ENCODE measurements at regions not wholly inside any gene's neighbourhood (a gene's known extent, or its start where the extent isn't known, plus 50 kb on each side); places are given as distances from the start of the nearest gene placed in this dataset.

DNA sequence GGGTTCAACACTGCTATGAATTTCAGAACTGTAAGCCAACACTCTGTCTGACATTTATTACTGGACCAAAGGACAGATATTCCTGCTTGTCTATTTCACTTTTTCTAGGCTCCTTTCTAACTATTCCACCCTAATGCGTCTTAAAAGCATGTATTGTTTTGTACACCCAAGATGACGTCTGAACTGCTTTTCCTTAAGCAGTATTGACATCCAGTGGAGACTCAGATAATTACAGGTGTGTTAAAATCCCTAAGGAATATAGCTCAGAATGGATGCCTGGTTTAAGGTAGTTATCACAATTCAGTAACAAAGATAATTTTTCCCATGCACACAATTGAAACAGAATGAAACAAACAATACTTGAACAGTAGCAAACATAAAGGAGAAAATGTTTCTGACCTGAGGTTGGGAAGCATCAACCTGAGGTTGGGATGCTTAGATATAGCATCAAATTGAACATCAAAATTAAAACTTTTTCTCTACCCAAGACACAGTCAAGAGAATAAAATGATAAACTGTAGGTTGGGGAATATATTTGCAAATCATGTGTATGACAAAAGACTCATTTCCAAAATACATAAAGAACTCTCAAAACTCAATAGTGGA is 93.7 kb upstream of the PTPRR start:
- peak in 7 of 11 donors; percentile 8 to 28 (median 10) for DNase-seq (ENCODE audit: extremely low read depth in 1 of 11, low read depth in 9 of 11, low spot score in 4 of 11)

DNA sequence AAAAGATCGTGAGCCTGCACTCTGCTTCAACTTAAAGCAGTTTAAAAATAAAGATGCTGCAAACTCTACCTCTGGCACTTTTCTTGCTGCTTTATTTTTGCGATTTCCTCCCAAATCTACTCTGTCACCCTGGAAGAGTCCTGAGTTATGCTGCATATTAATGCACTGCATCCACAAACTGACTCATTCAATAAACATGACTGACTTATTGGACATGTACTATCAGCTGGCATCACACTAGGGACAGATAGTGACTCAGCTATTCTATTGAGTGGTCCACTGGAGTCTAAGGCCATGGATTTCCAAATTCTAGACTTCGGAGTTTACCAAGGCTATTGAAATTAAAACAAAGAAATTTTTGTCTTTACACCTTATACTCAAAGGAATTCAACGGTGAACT is 90.7 kb upstream of the PTPRR start:
- no peak for DNase-seq (ENCODE audit: extremely low read depth in 1 of 11, low read depth in 9 of 11, low spot score in 4 of 11)

DNA sequence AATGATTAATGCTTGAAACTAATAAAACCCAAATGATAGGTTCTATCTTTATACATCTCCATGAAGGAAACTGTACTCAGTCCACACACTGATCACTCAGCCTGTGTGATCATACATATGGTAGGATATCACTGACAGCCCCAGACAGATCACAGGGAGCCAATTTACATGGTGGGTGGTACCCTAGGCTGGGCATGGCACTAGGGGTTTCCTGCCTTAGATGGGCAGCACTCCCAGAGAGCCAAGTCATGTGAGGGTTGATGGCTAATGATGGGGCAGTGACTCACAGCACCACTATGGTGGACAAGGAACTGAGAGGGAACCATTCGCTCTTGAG is 89.6 kb upstream of the PTPRR start:
- no peak for DNase-seq (ENCODE audit: extremely low read depth in 1 of 11, low read depth in 9 of 11, low spot score in 4 of 11)

DNA sequence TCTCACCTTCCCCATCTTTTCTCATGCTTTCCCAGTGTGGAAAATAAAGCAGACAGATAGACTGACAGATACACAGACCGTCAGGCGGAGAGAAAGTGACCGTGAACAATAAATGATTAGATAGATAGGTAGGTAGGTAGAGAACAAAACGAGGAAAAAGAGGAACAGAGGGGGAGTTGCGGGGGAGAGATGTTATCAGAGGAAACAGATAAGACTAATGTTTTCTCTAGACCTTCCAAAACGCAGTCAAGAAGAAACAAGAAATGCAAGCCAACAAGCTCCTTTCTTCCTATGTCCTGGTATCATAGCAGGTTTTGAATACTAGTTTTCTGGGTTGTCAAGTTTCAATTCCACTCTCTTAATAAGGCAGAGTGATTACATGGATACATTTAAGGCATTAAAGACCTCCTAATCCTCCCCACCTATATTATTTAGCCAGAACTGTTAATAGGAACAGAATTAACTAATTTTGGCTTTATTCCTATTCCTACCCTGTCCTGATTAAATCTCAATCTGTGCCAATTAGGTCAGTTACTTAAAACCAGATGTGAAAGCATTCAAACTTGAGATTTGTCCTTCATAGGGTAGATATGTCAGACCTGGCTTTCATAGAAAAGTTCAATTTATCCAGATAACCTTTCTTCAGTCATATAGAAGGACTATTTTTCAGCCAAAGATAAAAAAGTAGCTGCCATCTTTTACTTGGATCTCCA is 89.0 kb upstream of the PTPRR start:
- DNase-seq (ENCODE audit: extremely low read depth in 1 of 11, low read depth in 9 of 11, low spot score in 4 of 11): no peak

DNA sequence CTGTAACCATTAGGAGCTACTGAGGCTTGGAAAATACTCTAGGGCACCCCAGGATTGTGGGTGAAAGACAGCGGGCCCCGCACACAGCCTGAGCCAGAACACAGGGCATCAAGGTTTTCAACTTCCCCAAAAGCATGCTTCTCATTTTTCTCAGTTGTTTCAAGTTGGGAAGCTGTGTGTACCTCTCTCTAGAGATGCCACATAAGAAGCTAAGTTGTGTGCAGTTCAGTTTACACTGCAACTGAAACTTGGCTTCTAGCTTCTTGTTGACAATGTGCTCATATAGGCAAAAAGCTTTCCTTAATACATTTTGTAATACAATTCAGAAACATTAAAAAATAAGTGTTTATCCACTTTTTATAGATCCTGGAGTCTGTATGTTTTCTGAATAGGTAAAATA is 88.1 kb upstream of the PTPRR start:
- DNase-seq (ENCODE audit: extremely low read depth in 1 of 11, low read depth in 9 of 11, low spot score in 4 of 11): no peak

DNA sequence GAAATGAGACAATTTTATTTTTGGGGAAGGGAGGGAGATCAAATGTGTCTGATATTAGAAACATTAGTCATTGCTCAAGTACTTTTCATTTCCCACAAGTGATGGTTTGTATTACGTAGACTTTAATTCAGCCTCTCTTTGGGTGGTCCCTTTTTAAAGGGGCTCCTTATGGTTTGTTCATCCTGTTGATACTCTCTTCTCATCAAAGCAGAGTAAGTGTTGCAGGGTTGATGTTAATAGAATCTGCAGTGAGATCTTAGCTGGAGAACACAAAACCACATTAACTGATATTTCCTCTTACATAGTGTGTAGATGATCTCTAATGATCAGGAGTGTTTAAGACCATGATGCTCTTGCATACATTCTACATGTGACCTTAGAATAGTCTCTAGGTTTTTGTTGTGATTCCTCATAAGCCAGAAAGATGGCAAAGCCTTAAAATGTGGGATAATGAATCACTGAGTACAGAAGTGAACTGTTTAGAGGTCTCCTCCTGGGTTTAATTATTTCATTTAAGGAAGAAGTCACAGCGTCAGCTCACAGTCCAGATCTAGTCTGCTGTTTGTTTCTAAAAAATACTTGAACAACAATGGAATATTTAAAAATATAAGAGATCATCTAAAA is 87.4 kb upstream of the PTPRR start:
- no peak for DNase-seq (ENCODE audit: extremely low read depth in 1 of 11, low read depth in 9 of 11, low spot score in 4 of 11)

DNA sequence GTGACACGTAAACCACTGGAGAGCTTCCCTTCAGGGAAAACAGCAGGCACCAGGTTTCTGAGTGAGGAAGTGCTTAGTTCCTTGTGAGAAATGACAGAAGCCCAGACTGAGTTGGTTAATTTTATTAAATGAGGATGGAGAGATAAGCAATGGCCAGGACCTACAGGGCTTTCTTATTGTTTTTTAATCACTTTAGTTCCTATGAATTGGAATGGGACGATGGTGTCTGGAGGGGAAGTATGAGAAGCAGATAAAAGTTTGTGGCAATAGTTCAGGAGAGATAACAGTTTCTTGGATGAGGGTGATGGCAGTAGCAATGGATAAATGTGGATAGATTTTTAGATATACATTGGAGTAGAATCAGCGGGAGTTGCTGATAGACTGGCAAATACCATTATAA is 86.5 kb upstream of the PTPRR start:
- no peak for DNase-seq (ENCODE audit: extremely low read depth in 1 of 11, low read depth in 9 of 11, low spot score in 4 of 11)

DNA sequence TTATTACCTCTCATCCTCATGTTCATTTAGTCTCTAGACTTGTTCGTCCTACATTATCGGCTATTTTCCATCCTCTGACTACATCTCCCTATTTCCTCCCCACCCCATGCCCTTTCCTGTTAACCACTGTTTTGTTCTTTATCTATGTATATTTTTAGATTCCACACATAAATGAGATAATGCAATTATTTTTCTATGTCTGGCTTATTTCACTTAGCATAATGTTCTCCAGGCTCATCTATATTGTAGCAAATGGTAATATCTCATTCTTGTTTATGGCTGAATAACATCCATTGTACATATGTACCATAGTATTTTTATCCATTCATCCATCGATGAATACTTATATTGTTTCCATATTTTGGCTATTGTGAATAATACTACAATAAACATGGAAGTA is 84.6 kb upstream of the PTPRR start:
- no peak for DNase-seq (ENCODE audit: extremely low read depth in 1 of 11, low read depth in 9 of 11, low spot score in 4 of 11)

DNA sequence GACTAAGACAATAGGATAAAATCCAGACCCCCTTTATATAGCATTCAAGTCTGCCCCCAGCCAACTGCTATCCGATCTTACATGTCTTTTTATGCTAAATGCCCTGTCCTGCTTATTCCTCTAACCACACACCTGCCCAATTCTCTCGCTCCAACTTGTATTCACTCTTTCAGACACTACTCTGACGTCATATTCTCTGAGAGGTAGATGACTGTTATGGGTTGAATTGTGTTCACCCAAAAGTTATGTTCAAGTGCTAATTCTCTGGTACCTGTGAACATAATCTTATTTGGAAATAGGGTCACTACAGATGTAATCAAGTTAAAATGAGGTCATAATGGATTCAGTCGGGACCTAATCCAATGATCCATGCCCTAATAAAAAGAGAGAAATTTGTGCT is 84.0 kb upstream of the PTPRR start:
- no peak for DNase-seq (ENCODE audit: extremely low read depth in 1 of 11, low read depth in 9 of 11, low spot score in 4 of 11)

DNA sequence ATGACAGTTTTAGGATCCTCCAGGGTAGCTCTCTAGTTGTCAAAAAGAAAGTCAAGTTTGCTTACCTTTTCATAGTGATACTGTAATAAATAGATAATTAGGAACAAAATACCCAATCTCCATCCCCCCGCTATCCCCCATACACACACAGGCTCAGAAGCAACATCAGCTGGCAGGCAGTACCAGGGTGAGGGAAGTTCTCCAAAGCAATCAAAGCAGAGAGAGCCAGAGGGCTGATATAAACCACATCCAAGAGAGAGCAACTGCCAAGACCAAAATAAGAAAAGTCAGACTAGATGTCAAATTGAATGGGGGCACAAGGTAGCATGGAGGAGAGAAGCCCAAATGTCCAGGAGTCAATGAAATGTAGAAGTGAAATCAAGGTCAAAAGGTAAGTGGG is 80.2 kb upstream of the PTPRR start:
- DNase-seq (ENCODE audit: extremely low read depth in 1 of 11, low read depth in 9 of 11, low spot score in 4 of 11): no peak

DNA sequence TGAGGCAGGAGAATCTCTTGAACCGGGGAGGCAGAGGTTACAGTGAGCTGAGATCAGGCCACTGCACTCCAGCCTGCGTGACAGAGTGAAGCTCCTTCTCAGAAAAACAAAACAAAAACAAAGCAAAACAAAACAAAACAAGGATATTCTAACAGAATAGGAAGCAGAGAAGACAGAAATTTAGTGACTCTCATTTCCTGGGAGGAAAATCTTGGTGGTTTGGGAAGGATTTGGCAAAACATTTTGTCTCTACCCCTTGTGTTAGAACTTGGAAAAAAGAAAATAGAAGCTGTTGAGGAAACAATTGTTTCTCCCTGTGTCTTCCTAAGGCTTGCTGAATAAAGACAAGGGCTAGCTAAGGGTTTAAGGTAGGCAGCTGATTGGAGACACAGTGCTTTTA is 79.7 kb upstream of the PTPRR start:
- DNase-seq (ENCODE audit: extremely low read depth in 1 of 11, low read depth in 9 of 11, low spot score in 4 of 11): no peak

DNA sequence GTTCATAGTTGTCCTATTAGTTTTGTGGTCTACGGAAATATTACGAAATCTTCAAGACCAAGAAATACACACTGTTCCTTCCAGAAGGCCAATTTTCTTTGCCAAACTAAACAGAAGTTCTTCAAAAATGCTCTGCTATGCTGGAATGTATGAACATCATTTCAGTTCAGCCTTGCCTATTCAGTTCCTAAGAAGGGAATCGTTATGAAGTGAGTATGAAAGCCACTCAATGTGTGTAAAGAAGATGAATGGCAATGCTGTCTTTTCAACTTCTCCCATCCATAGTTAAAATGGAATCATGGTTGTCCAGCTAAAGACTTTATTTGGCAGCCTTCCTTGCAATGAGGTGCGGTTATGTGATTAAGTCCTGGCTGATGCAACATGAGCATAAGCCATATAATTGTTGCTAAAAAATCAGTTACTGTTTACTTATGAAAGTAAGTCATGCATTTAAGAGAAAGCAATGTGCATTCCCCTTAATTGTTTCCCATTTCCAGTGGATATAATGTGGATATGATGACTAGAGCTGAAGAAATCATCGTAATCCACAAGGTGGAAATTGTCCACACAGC is 73.8 kb upstream of the PTPRR start:
- DNase-seq (ENCODE audit: extremely low read depth in 1 of 11, low read depth in 9 of 11, low spot score in 4 of 11): no peak

DNA sequence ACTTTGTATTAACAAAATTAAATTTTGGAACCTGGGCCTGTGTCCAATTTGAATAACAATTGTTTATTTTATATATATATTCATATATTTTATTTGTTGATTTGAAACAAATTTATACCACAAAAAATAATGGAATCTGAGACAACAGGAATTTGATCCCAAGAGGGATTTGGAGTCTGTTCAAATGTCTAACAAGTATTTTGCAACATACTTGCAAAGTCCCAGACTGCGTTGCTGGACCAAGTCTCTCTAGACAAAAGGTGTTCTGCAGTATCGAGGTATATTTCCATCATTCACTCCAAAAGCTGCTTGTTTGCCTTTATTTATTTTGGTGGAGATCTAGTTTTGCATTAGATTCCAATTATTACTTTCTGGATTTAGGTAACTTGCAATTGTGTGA is 68.7 kb upstream of the PTPRR start:
- no peak for DNase-seq (ENCODE audit: extremely low read depth in 1 of 11, low read depth in 9 of 11, low spot score in 4 of 11)

DNA sequence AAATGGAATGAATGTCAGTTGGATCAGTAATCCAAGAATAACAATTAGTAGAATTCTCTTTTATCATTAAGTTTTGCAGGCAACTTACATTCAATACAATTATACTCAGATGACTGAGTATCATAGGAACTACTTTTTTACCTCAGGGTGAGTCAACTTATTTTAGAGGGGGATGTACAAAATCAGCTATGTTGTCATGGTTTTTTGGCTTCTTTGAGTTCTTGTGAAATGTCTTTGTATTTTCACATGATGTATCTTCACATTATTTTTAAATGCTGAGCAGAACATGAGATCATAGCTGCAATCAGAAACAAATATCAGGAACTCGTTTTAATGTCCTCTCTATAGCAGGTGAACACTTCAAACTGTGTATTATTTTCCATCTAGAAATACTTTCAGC is 65.3 kb upstream of the PTPRR start:
- DNase-seq (ENCODE audit: extremely low read depth in 1 of 11, low read depth in 9 of 11, low spot score in 4 of 11): no peak

DNA sequence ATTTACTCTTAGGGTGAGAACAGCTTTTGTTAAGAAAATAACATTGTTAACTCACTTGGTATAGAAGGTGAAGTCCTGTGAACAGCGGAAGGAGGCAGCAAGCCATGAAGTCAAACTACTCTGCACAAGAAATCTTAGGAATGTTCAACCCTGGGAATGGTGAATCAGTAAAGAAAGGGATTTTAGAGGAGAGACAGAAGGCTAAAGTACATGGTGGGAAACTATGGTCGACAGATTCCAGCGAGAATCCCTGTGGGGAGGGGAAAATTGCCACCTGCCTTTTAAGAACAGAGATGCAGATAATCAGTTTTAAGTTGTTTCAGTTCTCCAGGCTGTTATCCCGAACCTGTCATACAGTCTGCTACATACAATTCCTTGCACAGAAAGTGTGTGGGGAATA is 63.2 kb upstream of the PTPRR start:
- DNase-seq (ENCODE audit: extremely low read depth in 1 of 11, low read depth in 9 of 11, low spot score in 4 of 11): peak in 3 of 11 donors; percentile 12 to 27 (median 13)

DNA sequence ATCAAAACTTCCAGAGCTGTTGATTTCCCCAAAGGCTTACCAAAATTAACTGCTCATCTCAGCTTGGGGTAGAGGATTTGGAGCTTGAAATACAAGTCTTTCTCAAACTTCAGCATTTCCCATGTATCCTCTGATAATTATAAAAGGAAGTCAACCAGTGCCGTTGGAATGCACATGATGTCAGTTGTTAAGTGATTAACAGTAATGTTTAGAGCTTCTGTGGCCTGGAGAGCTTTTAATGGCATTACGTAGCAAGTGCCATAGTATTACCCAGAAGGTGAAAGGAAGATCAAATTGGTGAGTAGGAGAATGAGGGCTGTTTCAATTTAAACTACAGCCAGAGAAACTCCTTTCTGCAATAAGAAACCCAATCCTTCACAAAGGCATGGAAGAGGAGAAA is 62.5 kb upstream of the PTPRR start:
- DNase-seq (ENCODE audit: extremely low read depth in 1 of 11, low read depth in 9 of 11, low spot score in 4 of 11): peak in 5 of 11 donors; percentile 3 to 22 (median 10)

DNA sequence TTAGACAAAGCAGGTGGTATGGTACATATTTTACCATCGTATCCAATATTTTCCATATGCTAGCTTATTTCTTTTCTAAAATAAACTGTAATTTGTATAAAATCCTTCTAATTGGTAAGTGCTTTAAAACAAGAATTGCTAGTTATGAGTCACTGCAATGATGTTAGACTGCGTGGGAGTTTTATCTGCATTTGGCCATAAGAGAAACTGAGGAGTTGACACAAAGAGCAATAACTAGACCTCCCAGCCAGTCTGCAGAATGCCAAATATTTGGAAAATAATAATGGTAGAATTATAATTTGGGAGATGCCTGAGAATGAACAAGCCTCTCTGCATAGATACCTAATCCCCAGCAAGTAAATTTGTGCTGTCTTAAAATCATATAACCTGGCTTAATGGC is 61.7 kb upstream of the PTPRR start:
- DNase-seq (ENCODE audit: extremely low read depth in 1 of 11, low read depth in 9 of 11, low spot score in 4 of 11): no peak

DNA sequence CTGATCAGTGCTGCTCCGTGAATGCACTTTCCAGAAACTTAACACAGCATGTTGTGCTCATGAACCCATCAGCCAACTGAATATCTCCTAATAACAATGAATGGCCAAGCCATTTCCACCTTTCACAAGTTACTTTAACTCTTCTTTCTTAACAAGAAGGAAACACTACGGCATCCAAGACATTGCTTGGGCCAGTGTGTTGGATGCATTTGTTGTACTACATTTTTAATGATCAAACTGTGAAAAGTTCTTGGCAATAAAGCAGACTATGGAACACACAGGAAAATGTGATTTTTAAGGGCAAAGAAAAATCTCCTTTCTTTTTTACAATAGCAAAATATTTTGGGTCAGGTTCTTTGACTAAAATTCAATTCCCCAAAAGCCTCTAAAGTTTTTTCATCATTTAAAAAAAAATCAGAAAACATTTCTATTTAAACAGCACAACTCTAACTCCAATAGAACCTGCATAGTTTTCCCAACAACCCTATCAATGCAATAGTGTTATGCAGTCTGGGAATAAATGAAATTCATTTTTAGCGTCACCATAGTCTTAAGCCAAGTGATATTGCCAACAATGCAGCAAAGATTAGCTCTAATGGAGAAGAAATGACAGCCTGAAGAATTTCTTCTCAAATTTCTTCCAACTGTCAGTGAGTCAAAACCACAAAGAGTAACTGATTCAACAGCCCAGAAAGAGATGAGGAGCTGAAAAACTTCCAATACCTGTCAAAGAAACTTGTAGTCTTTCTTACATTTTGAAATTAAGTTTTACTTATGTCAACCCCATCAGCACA is 50.7 kb upstream of the PTPRR start:
- no peak for DNase-seq (ENCODE audit: extremely low read depth in 1 of 11, low read depth in 9 of 11, low spot score in 4 of 11)
